ENCODE measurements at regions not wholly inside any gene's neighbourhood (a gene's known extent, or its start where the extent isn't known, plus 50 kb on each side); places are given as distances from the start of the nearest gene placed in this dataset.

DNA sequence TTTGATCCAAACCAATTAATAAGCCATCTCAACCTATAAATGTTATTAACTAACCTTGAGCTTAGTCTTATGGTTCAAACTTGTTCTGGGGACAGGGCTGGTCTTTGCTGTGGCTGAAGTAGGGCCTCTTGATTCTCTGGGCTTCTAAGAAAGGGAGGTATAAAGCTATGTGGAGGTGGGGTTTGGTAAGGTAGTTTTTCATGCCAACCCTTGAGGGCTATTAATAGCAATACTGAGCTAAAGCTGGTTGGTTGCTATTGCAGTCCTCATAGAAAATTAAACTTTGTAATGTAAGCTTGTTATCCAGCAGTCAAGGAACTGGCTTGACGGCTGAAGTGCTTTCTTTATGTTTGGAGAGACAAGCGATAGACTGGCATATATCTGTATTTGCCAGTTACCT, 112.1 kb downstream of the RND3 start:
- TF ChIP-seq, protein P1, sequence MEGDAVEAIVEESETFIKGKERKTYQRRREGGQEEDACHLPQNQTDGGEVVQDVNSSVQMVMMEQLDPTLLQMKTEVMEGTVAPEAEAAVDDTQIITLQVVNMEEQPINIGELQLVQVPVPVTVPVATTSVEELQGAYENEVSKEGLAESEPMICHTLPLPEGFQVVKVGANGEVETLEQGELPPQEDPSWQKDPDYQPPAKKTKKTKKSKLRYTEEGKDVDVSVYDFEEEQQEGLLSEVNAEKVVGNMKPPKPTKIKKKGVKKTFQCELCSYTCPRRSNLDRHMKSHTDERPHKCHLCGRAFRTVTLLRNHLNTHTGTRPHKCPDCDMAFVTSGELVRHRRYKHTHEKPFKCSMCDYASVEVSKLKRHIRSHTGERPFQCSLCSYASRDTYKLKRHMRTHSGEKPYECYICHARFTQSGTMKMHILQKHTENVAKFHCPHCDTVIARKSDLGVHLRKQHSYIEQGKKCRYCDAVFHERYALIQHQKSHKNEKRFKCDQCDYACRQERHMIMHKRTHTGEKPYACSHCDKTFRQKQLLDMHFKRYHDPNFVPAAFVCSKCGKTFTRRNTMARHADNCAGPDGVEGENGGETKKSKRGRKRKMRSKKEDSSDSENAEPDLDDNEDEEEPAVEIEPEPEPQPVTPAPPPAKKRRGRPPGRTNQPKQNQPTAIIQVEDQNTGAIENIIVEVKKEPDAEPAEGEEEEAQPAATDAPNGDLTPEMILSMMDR (conservative IDR thresholded peaks at IDR 0.05): no peak
- no peak for TF ChIP-seq EZH2 (IDR thresholded peaks at IDR 0.05; ENCODE audit: low read depth)

Data from PC-9 (cell line).